Activated naive CD8-positive, alpha-beta T cell (primary cell): ENCODE measurements at regions not wholly inside any gene's neighbourhood (a gene's known extent, or its start where the extent isn't known, plus 50 kb on each side); places are given as distances from the start of the nearest gene placed in this dataset.

Experiments used
- H3K27ac Mint-ChIP-seq: one replicate; pipeline ENCODE4 v1.8.0; 2021; ENCODE audit warnings: mixed read lengths
- H3K27me3 Mint-ChIP-seq: one replicate; pipeline ENCODE4 v1.8.0; 2021; ENCODE audit warnings: mixed read lengths
- H3K36me3 Mint-ChIP-seq: one replicate; pipeline ENCODE4 v1.8.0; 2021; ENCODE audit warnings: mixed read lengths
- H3K4me1 Mint-ChIP-seq: one replicate; pipeline ENCODE4 v1.8.0; 2021; ENCODE audit warnings: low read depth, mixed read lengths
- H3K4me3 Mint-ChIP-seq: one replicate; pipeline ENCODE4 v1.8.0; 2021; ENCODE audit warnings: mild to moderate bottlenecking, mixed read lengths
- H3K9me3 Mint-ChIP-seq: one replicate; pipeline ENCODE4 v1.8.0; 2021; ENCODE audit warnings: low read depth, mixed read lengths

- no peak overlapping the region for H3K4me3 Mint-ChIP-seq
- no peaks in the 10 kb centered on the region for H3K9me3 Mint-ChIP-seq
- H3K27me3 Mint-ChIP-seq, result peaks cover 11% of the 10 kb centered on the region
- no peaks in the 10 kb centered on the region for H3K4me1 Mint-ChIP-seq
- H3K36me3 Mint-ChIP-seq, result no peaks in the 10 kb centered on the region
- H3K27ac Mint-ChIP-seq, result no peak overlapping the region
Observed at GRCh38 chr9:90948156-90948555, 146.5 kb downstream of the SYK start.

GRCh38 chr9:90950600-90950999 lies 149.0 kb downstream of the SYK start:
- Mint-ChIP-seq H3K36me3 (no peaks in the 10 kb centered on the region), H3K27ac (no peak overlapping the region), H3K4me1 (no peaks in the 10 kb centered on the region), H3K27me3 (peaks cover 19% of the 10 kb centered on the region), H3K4me3 (no peak overlapping the region), H3K9me3 (no peaks in the 10 kb centered on the region)

- Mint-ChIP-seq H3K9me3 (no peaks in the 10 kb centered on the region), H3K27ac (no peak overlapping the region), H3K27me3 (peaks cover 18% of the 10 kb centered on the region), H3K4me3 (no peak overlapping the region), H3K36me3 (no peaks in the 10 kb centered on the region), H3K4me1 (no peaks in the 10 kb centered on the region)
Observed at GRCh38 chr9:90953200-90953599, 151.6 kb downstream of the SYK start.

GRCh38 chr9:90953805-90954204 lies 152.2 kb downstream of the SYK start:
- Mint-ChIP-seq H3K4me3 (no peak overlapping the region), H3K27ac (no peak overlapping the region), H3K4me1 (no peaks in the 10 kb centered on the region), H3K36me3 (no peaks in the 10 kb centered on the region), H3K9me3 (no peaks in the 10 kb centered on the region), H3K27me3 (peaks cover 18% of the 10 kb centered on the region)

DNA sequence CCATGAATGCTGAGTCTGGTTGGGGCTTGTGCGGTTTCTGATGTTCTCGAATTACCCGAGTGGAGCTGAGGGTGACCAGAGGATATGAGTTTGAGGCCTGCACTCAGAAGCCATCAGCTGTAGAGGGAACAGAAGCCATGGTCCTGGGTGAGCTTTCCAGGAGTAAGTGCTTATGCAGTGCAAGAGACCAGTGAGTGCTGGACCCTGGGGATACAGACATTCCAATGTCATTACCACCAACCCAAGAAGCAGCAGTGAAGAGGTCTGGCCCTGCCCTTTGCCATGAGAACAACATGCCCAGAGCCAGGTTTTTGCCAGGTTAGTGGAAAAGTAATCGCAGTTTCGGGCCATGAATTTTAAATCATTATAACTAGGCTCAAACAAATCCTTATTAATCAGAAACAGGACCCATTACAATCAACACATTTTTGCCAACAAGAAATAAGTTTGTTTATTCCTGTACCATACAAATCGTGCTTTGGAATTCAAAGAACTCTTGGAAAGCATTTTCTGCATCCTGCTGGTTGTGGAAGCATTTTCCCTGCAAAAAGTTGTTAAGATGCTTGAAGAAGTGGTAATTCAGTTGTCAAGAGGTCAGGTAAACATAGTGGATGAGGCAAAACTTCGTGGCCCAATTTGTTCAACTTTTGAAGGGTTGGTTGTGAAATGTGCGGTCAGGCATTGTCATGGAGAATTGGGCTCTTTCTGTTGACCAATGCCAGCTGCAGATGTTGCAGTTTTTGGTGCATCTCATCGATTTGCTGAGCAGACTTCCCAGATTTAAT lies 154.6 kb downstream of the SYK start:
- H3K4me1 Mint-ChIP-seq, result no peaks in the 10 kb centered on the region
- H3K9me3 Mint-ChIP-seq, result no peaks in the 10 kb centered on the region
- no peaks in the 10 kb centered on the region for H3K36me3 Mint-ChIP-seq
- no peak overlapping the region for H3K27ac Mint-ChIP-seq
- H3K27me3 Mint-ChIP-seq, result peaks cover 18% of the 10 kb centered on the region
- H3K4me3 Mint-ChIP-seq, result no peak overlapping the region

- Mint-ChIP-seq H3K4me1 (no peaks in the 10 kb centered on the region), H3K36me3 (peaks cover 2% of the 10 kb centered on the region), H3K4me3 (no peak overlapping the region), H3K9me3 (no peaks in the 10 kb centered on the region), H3K27ac (no peak overlapping the region), H3K27me3 (peaks cover 13% of the 10 kb centered on the region)
Observed at GRCh38 chr9:90958328-90958727, 156.7 kb downstream of the SYK start.

GRCh38 chr9:90960941-90961340 lies 159.3 kb downstream of the SYK start:
- no peak overlapping the region for H3K4me3 Mint-ChIP-seq
- peaks cover 6% of the 10 kb centered on the region for H3K4me1 Mint-ChIP-seq
- peaks cover 2% of the 10 kb centered on the region for H3K36me3 Mint-ChIP-seq
- peaks cover 8% of the 10 kb centered on the region for H3K27me3 Mint-ChIP-seq
- H3K9me3 Mint-ChIP-seq, result no peaks in the 10 kb centered on the region
- H3K27ac Mint-ChIP-seq, result no peak overlapping the region

GRCh38 chr9:90961375-90961774 lies 159.8 kb downstream of the SYK start:
- Mint-ChIP-seq H3K4me3 (no peak overlapping the region), H3K27me3 (peaks cover 8% of the 10 kb centered on the region), H3K27ac (no peak overlapping the region), H3K36me3 (peaks cover 2% of the 10 kb centered on the region), H3K4me1 (peaks cover 8% of the 10 kb centered on the region), H3K9me3 (no peaks in the 10 kb centered on the region)

- no peak overlapping the region for H3K4me3 Mint-ChIP-seq
- peaks cover 5% of the 10 kb centered on the region for H3K27me3 Mint-ChIP-seq
- H3K36me3 Mint-ChIP-seq, result peaks cover 2% of the 10 kb centered on the region
- H3K4me1 Mint-ChIP-seq, result peaks cover 12% of the 10 kb centered on the region
- H3K9me3 Mint-ChIP-seq, result no peaks in the 10 kb centered on the region
- H3K27ac Mint-ChIP-seq, result no peak overlapping the region
Observed at GRCh38 chr9:90964101-90965020, 162.7 kb downstream of the SYK start.

DNA sequence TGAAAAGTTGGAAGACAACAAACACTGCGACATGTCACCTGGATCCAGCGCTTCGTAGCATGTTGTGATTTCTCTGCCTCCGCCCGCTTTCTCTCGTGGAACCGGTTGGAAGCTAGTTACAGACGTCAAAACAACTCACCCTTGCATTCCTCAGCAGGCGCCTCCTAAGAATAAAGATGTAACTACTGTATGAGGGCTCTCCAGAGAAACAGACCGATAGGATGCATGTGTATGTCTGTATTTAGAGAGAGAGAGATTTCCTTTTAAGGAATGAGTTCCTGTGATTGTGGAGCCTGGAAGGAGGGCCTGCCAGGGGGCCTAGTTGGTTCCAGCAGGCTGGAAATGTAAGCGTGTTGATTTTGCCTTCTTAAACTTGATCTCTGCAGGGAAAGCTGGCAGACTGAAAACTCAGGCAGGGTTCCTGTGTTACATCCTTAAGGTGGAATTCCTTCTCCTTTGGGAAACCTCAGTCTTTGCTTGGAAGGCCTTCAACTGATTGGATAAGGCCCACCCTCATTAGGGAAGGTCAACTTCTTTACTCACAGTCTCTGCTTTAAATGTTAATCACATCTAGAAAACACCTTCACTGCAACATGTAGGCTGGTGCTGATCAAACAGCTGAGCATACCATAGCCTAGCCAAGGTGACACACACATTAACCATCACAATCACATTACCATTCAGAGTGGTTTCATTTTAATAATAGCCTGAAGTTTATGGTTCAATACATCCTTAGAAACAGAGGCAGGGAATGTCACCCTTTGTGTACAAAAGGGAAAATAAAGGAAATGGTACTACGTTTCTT lies 163.8 kb downstream of the SYK start:
- Mint-ChIP-seq H3K36me3 (peaks cover 2% of the 10 kb centered on the region), H3K27ac (no peak overlapping the region), H3K9me3 (no peaks in the 10 kb centered on the region), H3K4me1 (peaks cover 12% of the 10 kb centered on the region), H3K27me3 (peaks cover 7% of the 10 kb centered on the region), H3K4me3 (no peak overlapping the region)

DNA sequence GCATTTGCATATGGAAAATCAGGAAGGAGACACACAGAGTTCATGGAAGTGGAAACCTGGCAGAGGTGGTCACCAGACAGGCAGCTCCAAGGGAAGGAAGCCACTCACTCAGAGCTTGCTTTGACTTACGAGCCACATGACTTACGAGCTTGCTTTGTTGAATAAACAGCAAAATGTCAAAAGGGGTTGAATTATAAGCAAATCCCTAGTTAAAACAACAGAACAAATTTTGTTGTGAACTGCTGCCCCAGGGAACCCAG lies 164.3 kb downstream of the SYK start:
- Mint-ChIP-seq H3K4me3 (no peak overlapping the region), H3K9me3 (no peaks in the 10 kb centered on the region), H3K27ac (no peak overlapping the region)

GRCh38 chr9:90966480-90967144 lies 165.0 kb downstream of the SYK start:
- Mint-ChIP-seq H3K36me3 (peaks cover 2% of the 10 kb centered on the region), H3K4me3 (no peak overlapping the region), H3K27ac (no peak overlapping the region)

More for the DNA sequence above, 164.3 kb downstream of the SYK start:
- Mint-ChIP-seq H3K27me3 (peaks cover 7% of the 10 kb centered on the region), H3K36me3 (peaks cover 2% of the 10 kb centered on the region), H3K4me1 (peaks cover 12% of the 10 kb centered on the region)

GRCh38 chr9:90967145-90967538 lies 165.5 kb downstream of the SYK start:
- H3K9me3 Mint-ChIP-seq, result no peaks in the 10 kb centered on the region
- peaks cover 2% of the 10 kb centered on the region for H3K36me3 Mint-ChIP-seq
- peaks cover 7% of the 10 kb centered on the region for H3K27me3 Mint-ChIP-seq
- no peak overlapping the region for H3K4me3 Mint-ChIP-seq
- H3K4me1 Mint-ChIP-seq, result peaks cover 12% of the 10 kb centered on the region
- H3K27ac Mint-ChIP-seq, result no peak overlapping the region

More at GRCh38 chr9:90966480-90967144, 165.0 kb downstream of the SYK start:
- Mint-ChIP-seq H3K27me3 (peaks cover 7% of the 10 kb centered on the region), H3K9me3 (no peaks in the 10 kb centered on the region), H3K4me1 (peaks cover 12% of the 10 kb centered on the region)

GRCh38 chr9:90969021-90969675 lies 167.5 kb downstream of the SYK start:
- no peaks in the 10 kb centered on the region for H3K9me3 Mint-ChIP-seq
- H3K27me3 Mint-ChIP-seq, result peaks cover 7% of the 10 kb centered on the region
- peaks cover 9% of the 10 kb centered on the region for H3K4me1 Mint-ChIP-seq
- H3K36me3 Mint-ChIP-seq, result no peaks in the 10 kb centered on the region
- H3K4me3 Mint-ChIP-seq, result no peak overlapping the region
- no peak overlapping the region for H3K27ac Mint-ChIP-seq
